Hematopoietic multipotent progenitor cell treated with erythropoietin and hydrocortisone succinate and interleukin-3 and kit ligand, for 15 days (in vitro differentiated cells): ENCODE measurements at regions not wholly inside any gene's neighbourhood (a gene's known extent, or its start where the extent isn't known, plus 50 kb on each side); places are given as distances from the start of the nearest gene placed in this dataset.
"Not testable (repeated sequence)": the region's sequence is repeated elsewhere in the genome, so short reads cannot be mapped to it uniquely, and the experiment has no call there.

ENCODE experiments used
- DNase-seq: peaks from one replicate; pipeline ENCODE4 v3.0.0-alpha.2; 2015; ENCODE audit warnings: low spot score

DNA sequence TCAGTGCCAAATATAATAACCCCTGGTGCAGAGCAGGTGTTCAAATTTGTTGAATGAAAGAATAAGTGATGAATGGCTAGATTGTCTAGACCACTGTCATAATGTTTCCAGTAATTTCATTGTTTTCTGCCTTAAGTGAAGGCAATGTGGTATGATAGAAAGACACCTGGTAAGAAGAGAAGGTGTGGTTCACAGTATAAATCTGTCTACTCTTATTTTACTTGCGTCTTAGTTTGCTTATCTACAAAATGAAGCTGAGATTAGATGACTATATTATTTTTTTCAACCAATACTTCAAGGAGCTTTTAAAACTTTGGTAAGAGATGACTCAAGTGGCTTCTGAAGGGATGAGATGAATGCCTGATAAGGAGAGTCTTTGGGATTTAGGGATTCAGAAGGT lies 788.4 kb downstream of the EPHA4 start:
- no peak for DNase-seq

DNA sequence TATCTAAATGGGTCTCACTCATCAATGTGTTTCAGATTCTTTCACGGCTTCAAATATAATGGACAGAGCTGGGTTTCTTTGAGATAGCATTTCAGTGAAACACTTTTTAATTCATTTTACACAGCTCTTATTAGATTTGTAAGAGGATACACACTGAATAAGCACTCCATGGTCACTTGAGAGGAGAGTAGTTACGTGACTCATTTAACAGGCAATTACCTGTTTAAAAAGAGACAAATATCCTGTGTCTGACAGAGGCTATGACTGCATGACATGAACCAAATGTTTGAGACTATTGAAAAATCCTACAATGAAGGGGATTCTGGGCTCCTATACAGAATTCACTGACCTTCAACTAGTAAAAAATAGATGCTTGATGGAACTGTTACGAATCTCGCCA lies 786.9 kb downstream of the EPHA4 start:
- no peak for DNase-seq

DNA sequence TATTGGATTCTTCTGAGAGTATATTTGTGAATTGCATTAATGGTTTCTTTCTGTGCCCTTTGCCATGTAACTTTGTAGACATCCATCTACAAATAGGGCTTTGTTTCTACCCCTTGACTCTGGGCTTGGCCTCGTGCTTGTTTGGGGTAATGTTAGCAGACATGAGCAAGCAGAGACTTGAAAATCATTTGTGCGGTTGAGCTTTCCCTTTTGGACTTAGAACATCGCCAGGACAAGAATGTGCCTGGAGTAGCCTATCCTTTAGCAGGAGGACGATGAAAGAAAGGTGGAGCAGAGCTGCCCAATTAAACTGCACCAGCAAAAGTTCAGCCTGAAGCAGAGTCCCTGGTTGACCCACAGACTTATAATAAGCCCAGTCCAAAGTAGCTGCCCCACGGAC lies 785.9 kb downstream of the EPHA4 start:
- DNase-seq = no peak

DNA sequence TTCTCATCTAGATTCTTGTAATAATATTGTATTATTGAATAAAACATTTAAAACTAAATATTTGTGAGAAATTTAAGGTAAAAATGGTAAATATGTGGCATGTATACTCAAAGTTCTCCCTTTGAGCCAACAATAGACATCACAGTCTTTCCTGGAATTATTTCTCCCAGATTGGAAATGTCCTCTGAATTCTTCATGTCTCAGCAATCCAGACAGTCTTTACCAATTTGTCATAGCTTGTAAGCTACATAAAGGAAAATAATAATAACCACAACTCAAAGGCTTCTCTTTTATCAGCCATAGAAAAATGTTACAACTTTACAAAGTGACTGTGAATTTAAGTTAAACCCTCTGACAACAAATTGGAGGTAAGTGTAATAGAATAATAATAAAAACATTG lies 784.9 kb downstream of the EPHA4 start:
- DNase-seq = no peak

DNA sequence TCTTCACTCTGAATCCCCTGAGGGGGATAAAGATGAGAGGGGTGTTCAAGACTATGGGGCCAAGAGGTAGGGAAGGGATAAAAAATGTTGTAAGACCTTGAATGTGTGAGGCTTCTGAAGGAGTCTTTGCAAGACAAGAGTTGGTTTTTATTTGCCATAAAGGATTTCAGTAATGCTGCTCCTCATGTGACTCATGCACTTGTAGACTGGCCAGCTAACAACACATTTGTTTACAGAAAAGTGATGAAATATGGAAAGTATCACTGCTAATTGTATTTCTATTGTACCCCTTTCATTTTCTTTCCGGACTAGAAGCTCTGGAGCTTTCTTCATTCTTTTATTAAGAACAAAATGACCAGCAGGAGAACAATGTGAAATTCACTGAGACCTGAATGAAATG lies 782.1 kb downstream of the EPHA4 start:
- DNase-seq = no peak

DNA sequence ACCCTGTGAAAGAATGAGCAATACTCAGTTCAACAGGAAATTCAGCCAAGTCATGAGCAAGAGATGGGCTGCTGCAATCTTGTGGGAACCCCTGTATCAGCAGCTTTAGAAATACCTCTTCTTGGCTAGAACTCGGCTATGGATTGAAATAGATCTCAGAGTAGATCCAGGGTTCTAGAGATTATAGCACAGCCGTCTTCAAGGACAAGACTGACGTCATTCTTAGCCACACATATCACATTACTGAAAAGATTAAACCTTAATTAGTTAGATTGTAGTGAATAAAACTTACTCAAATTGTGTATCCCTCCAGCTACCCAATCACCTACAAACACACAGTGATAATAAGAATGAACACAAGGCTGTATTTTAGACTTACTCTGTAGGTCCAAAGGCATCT lies 776.4 kb downstream of the EPHA4 start:
- DNase-seq = no peak

DNA sequence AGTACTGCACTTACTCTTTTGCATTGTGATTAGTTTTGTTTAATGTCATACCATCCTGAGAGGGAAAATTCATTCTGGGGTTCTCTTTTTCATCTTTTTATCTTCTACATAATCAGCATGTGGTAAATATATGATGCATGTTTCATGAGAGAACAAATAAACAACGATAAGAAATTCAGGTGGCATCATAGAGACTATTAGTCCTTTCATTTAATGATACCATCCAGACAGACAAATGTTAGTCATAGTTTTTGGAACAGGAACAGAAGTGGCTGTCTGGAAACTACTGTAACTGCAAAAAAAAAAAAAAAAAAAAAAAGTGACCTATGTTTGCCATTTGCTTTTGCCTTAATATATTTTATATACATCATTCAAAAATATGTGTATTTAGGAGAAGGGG lies 761.0 kb downstream of the EPHA4 start:
- no peak for DNase-seq

DNA sequence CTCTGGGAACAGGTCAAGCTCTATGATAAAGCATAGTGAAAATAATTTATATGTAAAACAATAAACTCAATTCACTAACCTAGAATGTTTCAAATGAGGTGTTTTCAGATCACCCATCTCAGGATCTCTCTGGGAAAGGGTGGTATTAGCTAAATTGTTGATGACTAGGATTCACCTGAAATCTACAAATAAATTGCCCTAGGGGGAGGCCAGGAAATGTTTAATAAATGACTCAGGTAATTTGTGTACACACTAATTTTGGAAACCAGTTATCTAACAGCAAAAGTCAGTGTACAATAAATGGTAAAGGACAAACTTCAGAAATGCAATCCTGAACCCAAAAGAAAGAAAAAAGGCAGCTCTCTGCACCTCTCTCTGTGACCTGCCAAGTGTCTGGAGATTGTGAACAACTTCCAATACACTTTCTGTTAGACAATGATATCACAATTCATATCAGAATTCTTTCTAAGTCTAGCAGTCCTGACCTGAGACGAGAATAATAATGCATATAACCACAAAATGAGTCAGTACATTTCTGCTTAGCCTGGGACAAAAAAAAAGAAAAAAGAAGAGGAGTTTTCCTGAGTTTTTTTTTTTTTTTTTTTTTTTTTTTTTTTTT lies 760.0 kb downstream of the EPHA4 start:
- DNase-seq = no peak

DNA sequence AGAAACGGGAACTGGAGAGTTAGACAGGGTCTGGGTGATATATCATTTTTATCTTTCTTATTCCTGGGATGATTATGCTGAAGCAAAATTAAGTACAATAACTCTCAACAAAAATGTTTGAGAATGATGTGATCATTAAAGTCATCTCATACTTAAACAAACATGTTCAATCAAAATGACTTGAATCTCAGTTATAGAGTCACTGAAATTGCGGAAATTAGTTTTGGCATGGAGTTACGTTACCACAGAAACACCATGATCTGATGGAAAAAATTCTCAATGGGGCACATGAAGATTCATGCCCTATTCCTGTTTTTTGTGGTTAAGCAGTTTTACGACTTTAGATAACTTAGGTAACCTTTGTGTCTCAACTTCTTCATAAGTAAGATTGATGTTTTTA lies 757.7 kb downstream of the EPHA4 start:
- DNase-seq = no peak

DNA sequence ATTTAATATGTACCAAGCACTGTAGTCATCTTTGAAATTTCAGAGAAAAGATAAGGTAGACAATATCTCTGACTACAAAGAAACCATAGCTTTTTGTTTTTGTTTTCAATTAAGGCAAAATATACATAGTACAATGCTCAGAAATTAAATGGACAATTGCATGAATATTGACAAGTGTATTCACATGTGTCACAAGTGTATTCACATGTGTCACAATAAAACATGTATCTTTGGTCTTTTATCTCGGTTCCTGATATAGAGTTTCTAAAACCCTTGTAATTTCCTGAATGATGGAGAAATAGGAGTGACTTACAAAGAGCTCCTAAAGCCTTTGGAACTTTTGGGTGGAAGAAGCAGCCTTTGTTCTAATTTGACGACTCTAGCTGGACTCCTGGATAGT lies 756.4 kb downstream of the EPHA4 start:
- no peak for DNase-seq

DNA sequence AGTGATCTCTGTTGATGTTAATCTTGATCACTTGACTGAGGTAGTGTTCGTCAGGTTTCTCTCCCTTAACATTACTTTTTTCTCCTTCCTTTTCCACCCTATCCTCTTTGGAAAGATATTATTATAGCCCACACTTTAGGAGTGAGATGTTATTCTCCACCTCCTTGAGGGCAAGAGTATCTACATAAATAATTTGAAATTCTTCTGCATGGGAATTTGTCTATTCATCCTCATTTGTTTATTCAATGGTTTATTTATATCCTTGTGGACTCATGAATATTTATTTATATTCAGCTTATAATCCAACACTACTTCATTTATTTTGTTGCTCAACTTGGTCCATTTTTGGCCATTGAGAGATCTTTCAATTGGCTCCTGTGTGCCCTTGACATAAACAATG lies 750.4 kb downstream of the EPHA4 start:
- DNase-seq = no peak

DNA sequence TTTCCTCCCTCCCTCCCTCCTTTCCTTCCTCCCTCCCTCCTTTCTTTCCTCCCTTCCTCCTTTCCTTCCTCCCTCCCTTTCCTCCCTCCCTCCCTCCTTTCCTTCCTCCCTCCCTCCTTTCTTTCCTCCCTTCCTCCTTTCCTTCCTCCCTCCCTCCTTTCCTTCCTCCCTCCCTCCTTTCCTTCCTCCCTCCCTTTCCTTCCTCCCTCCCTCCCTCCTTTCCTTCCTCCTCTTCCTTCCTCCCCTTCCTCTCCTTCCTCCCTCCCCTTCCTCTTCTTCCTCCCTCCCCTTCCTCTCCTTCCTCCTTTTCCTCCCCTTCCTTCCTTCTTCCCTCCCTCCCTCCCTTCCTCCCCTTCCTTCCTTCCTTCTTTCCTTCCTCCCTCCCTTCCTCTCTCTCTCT lies 748.5 kb downstream of the EPHA4 start:
- not testable (repeated sequence) for DNase-seq

DNA sequence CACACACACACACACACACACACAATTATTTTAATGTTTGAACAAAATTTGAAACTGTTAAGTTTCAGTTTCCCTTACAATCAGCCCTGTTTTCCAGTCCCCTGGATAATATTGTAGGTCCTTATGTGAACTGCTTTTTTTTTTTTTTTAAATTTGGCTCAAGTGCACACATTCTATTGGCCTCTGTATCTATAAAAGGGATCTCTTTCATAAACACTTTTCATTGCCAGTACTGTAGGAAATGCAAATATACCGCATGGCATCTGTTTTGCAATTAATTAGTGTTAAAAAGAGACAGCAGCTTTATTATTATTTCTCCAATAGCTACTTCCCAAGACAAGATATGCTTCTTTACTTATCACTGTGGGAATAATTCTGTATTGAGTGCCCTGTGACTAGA lies 738.7 kb downstream of the EPHA4 start:
- DNase-seq = no peak

DNA sequence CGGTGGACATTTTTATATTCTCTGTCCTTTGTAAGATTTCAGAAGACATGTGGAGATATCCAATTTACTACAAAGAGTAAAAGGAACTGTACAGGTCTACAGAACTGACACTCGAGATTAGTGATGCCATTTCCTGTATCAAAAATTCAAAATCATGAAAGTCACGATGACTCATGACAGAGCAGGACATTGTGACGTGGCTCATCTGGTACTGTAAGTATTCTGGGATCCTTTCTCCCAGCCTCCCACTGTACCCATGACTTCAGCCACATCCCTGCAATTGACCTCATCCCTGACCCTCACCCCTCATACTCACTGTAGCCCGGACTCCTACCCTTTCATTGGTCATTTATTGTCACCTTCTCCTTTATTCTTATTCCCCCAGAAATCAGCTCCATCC lies 736.5 kb downstream of the EPHA4 start:
- DNase-seq = no peak

DNA sequence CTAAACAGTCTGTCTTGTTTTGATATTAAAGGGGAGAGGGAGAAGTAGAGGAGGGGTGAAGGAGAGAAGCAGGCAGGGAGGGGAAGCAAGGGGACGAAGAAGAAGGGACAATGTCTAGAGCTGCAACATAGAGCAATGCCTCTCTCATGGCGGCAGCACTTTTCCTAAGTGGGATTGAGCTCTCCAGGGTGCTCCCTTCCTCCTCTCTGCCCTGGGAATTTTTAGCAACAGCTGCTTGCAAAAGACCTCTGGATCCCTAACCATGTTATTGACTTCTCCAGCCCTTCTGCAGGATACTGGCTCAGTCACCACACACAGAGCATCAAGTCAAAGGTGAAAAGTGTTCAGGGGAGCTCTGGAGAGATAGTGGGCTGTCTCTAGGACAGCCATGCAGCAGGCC lies 734.9 kb downstream of the EPHA4 start:
- DNase-seq = no peak

DNA sequence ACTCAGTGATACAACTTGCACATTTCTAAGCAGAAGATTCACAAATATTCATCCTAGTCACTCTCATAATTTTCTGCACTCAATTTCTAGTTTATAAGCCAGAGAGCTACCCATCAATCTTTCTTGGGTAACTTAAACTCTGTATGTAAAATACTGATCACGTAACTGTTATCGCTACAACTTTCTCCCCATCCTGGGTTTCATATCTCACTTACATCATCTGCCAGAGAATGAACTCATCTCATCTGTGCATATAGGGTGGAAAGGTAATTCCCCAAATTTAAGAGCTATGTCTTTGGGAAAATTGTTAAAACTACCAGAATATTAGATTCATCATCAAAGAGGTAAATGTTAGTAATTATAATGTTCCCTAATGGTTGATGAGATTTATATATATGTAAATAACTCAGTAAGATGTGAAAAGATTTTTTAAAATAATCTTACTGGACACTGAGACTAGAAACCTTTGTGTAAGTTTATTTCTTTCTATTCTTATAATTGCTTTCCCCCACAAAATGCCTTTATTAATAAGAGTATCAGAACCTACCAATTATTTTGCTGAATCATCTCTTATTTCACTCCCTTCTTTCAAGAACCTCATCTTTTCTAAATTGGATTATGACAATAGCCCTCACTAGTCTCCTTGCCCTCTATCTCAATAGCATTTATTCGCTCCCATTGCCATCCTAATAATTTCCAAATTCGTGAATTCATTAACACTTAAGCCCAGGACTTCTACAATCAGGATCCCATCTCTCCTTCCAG lies 729.0 kb downstream of the EPHA4 start:
- no peak for DNase-seq

DNA sequence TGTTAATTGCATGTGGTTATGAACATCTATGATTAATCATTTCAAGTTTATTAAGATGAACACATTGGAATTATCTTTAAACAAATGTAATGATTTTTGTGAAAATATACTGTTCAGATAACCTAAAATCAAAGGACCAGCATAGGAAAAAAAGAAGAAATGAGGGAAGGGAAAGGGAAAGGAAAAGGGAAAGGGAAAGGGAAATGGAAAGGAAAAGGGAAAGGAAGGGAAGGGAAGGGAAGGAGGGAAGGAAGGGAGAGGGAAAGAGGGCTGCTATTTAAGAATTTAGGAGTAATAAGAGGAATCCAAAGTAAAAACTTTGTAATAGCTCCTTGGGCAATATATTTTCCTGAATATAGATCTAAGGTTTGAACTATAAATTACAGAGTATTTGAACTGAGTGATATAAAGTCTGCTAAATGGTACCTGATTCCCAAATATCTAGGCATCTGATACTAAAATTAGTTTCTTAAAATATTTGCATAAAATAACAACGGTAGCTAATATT lies 726.3 kb downstream of the EPHA4 start:
- no peak for DNase-seq

DNA sequence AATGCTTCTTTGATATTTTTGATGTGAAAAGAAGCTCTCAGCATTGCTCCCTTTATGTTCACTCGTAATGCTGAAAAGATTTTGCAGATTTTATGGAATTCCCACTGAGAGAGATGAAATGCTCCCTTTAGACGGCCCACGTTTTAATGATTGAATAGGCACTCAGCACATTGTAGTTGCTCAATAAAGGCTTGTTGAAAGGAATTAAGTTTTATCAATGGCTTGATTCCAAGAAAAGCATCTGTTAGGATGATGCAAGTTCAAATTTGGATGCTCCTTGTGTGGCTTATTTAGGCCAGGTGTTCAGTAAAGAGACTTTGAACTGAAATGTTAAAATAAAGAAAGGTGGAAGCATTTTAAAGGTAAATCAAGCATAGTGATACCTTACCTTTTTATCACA lies 725.1 kb downstream of the EPHA4 start:
- DNase-seq = no peak

DNA sequence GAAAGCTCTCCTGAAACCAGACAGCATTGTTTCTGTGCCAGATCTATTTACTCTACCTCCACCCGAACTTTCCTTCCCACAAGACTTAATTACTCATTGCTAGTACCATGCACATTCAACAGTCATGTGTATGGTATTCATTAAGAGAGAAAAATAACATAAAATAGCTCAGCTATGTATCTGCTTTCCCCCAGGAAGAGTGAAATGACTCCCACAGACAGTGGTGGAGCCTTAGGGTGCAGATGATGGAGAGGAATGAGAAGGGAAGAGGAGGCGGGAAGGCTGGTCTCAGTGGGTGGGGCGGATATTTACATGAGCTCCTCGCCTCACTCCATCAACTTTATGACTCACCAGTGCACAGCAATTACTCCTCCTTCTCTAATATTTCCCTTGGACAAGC lies 724.5 kb downstream of the EPHA4 start:
- DNase-seq = no peak

DNA sequence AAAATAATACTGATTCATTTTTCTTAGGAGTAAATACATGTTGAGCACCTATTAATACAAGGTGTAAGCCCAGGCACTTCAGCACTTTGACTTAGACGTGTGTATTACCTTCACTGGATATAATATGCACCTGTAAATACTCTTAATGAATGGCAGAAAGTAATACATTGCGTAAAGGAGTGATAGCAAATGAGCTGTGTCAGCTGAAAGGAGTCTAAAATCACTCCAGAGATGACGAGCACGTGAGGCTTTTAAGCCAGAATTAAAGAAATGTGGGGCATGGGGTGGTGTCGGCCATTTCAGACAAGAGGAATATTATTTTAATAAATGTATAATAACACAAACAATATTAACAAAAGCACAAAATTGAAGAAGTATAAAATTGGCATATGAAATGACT lies 722.7 kb downstream of the EPHA4 start:
- no peak for DNase-seq

DNA sequence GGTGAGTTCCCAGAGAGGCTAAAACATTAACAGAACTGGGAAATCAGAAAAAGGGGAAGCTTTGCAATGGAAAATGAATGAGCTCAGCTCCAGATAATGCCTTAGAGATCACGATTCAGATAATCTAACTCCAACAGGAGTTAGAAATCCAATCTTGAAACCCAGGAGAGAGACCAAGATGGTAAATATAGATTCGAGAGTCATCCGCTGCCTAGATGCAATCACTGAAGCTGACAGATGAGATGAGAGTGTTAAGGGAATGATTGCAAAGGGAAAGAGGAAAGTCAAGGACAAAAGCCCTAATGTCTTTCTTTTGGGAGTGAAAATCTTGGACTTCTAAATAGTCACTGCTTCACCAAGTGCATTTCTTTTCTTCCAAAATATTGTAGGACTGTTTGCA lies 722.0 kb downstream of the EPHA4 start:
- no peak for DNase-seq

DNA sequence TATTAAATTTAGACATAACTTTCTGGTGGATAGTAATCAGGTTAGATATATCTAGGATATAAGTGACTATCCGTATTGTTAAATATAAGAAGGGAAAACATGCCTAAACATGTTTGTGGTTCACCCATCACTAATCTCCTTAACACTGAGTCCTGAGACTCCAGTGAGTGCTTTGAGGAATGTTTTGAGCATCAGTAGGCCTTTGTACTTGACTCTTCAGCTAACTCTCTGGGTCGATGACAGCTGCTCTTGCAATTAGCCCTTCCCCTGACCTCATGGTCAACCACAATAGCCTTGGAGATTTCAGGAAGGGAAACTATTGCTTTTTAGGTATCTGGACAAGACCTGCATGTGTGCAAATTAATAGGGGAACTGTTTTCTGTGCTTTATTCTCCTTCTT lies 716.8 kb downstream of the EPHA4 start:
- no peak for DNase-seq

DNA sequence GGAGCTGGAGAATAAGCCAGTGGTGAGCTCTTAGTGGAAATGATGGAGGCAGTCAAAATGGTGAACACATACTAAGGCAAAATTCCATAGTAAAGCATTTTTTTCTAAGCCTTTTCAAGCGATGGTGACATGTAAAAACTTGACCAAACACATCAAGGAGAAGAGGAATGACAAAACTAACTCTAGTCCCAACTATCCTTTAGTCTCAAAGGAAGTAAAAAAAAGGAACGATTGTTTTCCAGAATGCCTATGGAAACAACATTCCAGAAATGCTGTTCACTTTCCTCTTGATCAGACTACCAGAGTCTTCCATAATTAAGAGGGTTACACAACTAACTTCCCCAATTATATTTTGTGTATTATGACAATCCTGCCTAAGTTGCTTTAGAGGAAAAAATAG lies 715.6 kb downstream of the EPHA4 start:
- no peak for DNase-seq

DNA sequence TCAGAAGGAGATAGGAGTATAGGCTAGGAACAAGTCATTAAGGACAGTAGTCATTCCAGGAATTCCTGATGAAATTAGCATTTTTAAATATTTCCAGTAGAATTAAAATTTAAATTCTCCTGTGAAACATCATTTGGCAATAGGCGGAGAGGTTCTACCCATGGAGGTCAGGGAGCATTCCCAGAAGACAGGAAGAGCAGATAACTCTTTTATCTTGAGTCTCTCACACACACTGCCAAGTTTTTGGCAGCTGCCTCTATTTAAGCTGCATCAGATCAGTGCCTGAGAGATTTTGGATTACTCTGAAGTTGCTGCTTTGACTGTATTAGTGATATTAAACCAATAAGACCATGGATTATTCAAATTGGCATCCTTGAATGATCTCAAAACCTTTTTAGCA lies 714.7 kb downstream of the EPHA4 start:
- no peak for DNase-seq
